Heart left ventricle (tissue), 16 donors: ENCODE measurements at regions not wholly inside any gene's neighbourhood (a gene's known extent, or its start where the extent isn't known, plus 50 kb on each side); places are given as distances from the start of the nearest gene placed in this dataset.
"Not testable (repeated sequence)": the region's sequence is repeated elsewhere in the genome, so short reads cannot be mapped to it uniquely, and the experiment has no call there.

ENCODE experiments used
- ATAC-seq, 4 donors: fragments of 200-7000 bp; cut with Tn5 transposase; one replicate each; pipeline ENCODE4 v1.9.1; 2020 to 2022; ENCODE audit warnings: moderate library complexity in 4 of 4, mild to moderate bottlenecking in 3 of 4, moderate number of reproducible peaks in 1 of 4
- DNase-seq, 5 donors: peaks; one replicate each; pipeline ENCODE4 v3.0.0-alpha.2; 2020
- H3K27ac ChIP-seq, 12 donors: fragments of 200-600 bp; sonication (generic) in 4 of 12; one replicate each; pipeline versions ENCODE4 v1.5.0 to v1.8.0; 2016 to 2022; ENCODE audit warnings: mild to moderate bottlenecking in 2 of 12
- H3K27me3 ChIP-seq, 9 donors: fragments of 200-600 bp; sonication (generic) in 2 of 9; one replicate each; pipeline versions ENCODE4 v1.5.1 to v1.8.0; 2016 to 2022; ENCODE audit warnings: mild to moderate bottlenecking in 3 of 9
- H3K36me3 ChIP-seq, 9 donors: fragments of 200-600 bp; sonication (generic) in 2 of 9; one replicate each; pipeline versions ENCODE4 v1.5.0 to v1.8.0; 2018 to 2022; ENCODE audit warnings: mild to moderate bottlenecking in 2 of 9
- H3K4me1 ChIP-seq, 12 donors: fragments of 200-600 bp; sonication (generic) in 4 of 12; one replicate each; pipeline versions ENCODE4 v1.5.0 to v1.8.0; 2016 to 2022; ENCODE audit warnings: mild to moderate bottlenecking in 3 of 12
- H3K4me3 ChIP-seq, 12 donors: fragments of 200-600 bp; sonication (generic) in 4 of 12; one replicate each; pipeline versions ENCODE4 v1.5.0 to v1.8.0; 2017 to 2022; ENCODE audit warnings: mild to moderate bottlenecking in 9 of 12, moderate library complexity in 4 of 12
- H3K9me3 ChIP-seq, 12 donors: fragments of 200-600 bp; sonication (generic) in 4 of 12; one replicate each; pipeline versions ENCODE4 v1.5.0 to v1.8.0; 2016 to 2022; ENCODE audit warnings: mild to moderate bottlenecking in 1 of 12
- POLR2A ChIP-seq, 2 donors: fragments of 450-650 bp; IDR thresholded peaks; one replicate each; pipeline ENCODE4 v1.6.1; 2017; ENCODE audit warnings: antibody characterized with exemption in 2 of 2, mild to moderate bottlenecking in 2 of 2, moderate library complexity in 2 of 2
- WGBS, 4 donors: extraction: QIAGEN DNeasy Blood & Tissue Kit in 2 of 4; methylation state at CpG; one replicate each; pipeline versions ENCODE4 v1.1.5 to v1.1.7; 2013 to 2018; 5-methylcytosine and 5-hydroxymethylcytosine counted together
- intact Hi-C, 10 donors: fragments of 100-400 bp; cut with DNase I; formaldehyde crosslinking; loops; one replicate each; pipeline versions ENCODE4 v1.11.1 to v1.14.2; 2022
- TF ChIP-seq, protein P1 (sequence below), 12 donors: fragments of 200-600 bp; sonication (generic) in 4 of 12; IDR thresholded peaks; one replicate each; pipeline versions ENCODE4 v1.5.0 to v1.8.0; 2018 to 2022; ENCODE audit warnings: antibody characterized with exemption in 12 of 12, mild to moderate bottlenecking in 5 of 12
- donor health status: ischemic (EF 13 %, LVEDD 7.1; RV severe dilation, severe dysfunction).
- donor health status: healthy with polysubstance abuse.
- donor health status: DM: no; HTN: yes; CAD: no.
- donor health status: DM: no; HTN: no; CAD: no.
- donor health status: ischemic (EF 25% LVEDD 6.9; RV normal size, moderate dysfunction).
- donor health status: ischemic (EF 25% LVEDD 5.7; RV mildly dilated, moderate dysfunction).
- donor health status: healthy.
- donor health status: DM: yes; HTN: yes; CAD: no.
- donor health status: ischemic (EF 35%, LVEDD 5.7; RV mildly dilated, moderate dysfunction).
- donor health status: nonischemic (EF 11% LVEDD 7.7; RV severe dilation, severe dysfunction).
- donor health status: DM: yes; HTN: yes; CAD: no.
- donor health status: PGD.
- donor health status: ischemic (EF 29% LVEDD 5.4; RV normal size, mild dysfunction).
- donor health status: nonischemic (EF 23%, LVEDD 6.1; RV moderate dilation, normal function).

DNA sequence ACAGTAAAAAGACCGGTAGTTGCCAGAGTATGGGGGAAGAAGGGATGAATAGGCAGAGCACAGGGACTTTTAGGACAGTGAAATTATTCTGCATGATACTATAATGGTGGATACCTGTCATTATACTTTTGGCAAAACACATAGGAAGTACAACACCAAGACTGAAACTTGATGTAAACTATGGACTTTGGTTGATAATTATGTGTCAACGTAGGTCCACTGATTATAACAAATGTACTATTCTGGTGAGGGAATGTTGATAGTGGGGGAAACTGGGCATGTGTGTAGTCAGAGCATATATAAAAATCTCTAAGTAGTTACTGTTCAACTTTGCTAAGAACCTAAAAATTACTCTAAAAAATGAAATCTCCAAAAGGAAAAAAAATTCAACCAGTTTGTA is 629.7 kb downstream of the CCDC85A start:
- Histone ChIP-seq H3K9me3 (no peaks in the 10 kb centered on the region), H3K27ac (no peak overlapping the region), H3K27me3 (no peaks in the 10 kb centered on the region), H3K4me1 (no peaks in the 10 kb centered on the region), H3K4me3 (no peak overlapping the region), H3K36me3 (no peaks in the 10 kb centered on the region)
- DNase-seq (no peak), ATAC-seq (no peak)
- intact Hi-C loops = no loop called here
- no peak for TF ChIP-seq POLR2A (IDR thresholded peaks at IDR 0.05)
- TF ChIP-seq, protein P1, sequence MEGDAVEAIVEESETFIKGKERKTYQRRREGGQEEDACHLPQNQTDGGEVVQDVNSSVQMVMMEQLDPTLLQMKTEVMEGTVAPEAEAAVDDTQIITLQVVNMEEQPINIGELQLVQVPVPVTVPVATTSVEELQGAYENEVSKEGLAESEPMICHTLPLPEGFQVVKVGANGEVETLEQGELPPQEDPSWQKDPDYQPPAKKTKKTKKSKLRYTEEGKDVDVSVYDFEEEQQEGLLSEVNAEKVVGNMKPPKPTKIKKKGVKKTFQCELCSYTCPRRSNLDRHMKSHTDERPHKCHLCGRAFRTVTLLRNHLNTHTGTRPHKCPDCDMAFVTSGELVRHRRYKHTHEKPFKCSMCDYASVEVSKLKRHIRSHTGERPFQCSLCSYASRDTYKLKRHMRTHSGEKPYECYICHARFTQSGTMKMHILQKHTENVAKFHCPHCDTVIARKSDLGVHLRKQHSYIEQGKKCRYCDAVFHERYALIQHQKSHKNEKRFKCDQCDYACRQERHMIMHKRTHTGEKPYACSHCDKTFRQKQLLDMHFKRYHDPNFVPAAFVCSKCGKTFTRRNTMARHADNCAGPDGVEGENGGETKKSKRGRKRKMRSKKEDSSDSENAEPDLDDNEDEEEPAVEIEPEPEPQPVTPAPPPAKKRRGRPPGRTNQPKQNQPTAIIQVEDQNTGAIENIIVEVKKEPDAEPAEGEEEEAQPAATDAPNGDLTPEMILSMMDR (IDR thresholded peaks at IDR 0.05) = no peak
- WGBS, 4 donors = 78 to 87% (median 82%) methylated on average over 2 of the region's 2 CpGs

DNA sequence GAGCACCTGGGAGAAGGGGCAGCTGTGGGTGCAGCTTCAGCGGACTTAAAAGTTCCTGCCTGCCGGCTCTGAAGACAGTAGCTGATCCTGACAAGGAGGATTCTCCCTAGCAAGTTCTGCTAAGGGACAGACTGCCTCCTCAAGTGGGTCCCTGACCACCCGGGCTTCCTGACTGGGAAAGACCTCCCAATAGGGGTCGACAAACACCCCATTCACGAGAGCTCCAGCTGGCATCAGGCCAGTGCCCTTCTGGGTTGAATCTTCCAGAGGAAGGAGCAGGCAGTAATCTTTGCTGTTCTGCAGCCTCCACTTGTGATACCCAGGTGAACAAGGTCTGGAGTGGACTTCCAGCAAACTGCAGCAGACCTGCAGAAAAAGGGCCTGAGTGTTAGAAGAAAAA is 632.9 kb downstream of the CCDC85A start:
- intact Hi-C loops = no loop called here
- DNase-seq = no peak

DNA sequence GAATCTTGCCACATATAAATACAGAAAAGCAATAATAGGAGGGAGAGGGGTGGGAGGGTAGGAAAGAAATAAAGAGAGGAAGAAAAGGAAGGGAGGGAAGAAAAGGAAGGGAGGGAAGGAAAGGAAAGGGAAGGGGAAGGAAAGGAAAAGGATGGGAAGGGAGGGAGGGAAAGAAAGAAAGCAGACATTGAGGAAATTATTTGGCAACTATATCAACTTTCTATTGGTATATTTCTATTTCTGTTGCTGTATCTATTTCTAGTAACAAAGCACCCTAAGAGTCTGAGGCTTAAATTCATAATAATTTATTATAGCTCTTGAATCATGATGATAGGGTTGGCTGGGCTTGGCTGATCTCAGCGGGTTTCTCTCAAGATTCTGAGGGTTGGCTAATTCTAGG is 648.0 kb downstream of the CCDC85A start:
- TF ChIP-seq, protein P1 (IDR thresholded peaks at IDR 0.05) = no peak
- TF ChIP-seq POLR2A (IDR thresholded peaks at IDR 0.05) = no peak
- WGBS, 4 donors = 74 to 89% (median 85%) methylated on average over 1 of the region's 1 CpG

More for the DNA sequence above, 632.9 kb downstream of the CCDC85A start:
- H3K4me3 ChIP-seq = no peak overlapping the region
- H3K27ac ChIP-seq = no peak overlapping the region
- WGBS, 4 donors = 66 to 83% (median 74%) methylated on average over 4 to 5 of the region's 5 CpGs
- no peaks in the 10 kb centered on the region for H3K27me3 ChIP-seq
- no peak for TF ChIP-seq POLR2A (IDR thresholded peaks at IDR 0.05)
- TF ChIP-seq, protein P1 (IDR thresholded peaks at IDR 0.05) = no peak
- H3K9me3 ChIP-seq = peaks cover 0 to 11% (median 0%) of the 10 kb centered on the region in 12 donors
- no peaks in the 10 kb centered on the region for H3K36me3 ChIP-seq
- ATAC-seq = no peak
- no peaks in the 10 kb centered on the region for H3K4me1 ChIP-seq

DNA sequence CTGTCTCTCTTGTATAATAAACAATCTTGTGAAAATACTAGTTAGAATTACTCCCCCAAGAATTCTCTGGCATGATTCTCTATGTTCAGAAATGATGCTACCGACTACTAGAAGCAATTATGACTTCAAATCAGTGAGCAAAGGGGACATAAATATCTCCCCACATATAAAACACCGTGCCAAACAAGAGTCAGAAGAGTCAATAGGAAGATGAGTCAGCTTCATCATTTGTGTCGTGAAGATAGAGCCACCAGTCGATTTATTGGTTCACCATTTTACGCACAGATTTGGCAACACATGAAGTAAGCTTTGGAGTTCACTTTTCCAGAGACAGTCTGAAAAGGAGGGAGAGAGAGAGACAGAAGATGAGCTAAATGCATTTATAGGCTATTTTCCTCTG is 650.9 kb downstream of the CCDC85A start:
- Histone ChIP-seq H3K9me3 (peaks cover 0 to 11% (median 0%) of the 10 kb centered on the region in 12 donors), H3K36me3 (no peaks in the 10 kb centered on the region), H3K4me1 (no peaks in the 10 kb centered on the region), H3K27me3 (no peaks in the 10 kb centered on the region), H3K27ac (no peak overlapping the region), H3K4me3 (no peak overlapping the region)
- no peak for TF ChIP-seq POLR2A (IDR thresholded peaks at IDR 0.05)
- TF ChIP-seq, protein P1 (IDR thresholded peaks at IDR 0.05) = no peak
- intact Hi-C loops = no loop called here
- no peak for DNase-seq
- no peak for ATAC-seq
- WGBS, 4 donors = 73 to 84% (median 78%) methylated on average over 5 of the region's 5 CpGs

More for the DNA sequence above, 648.0 kb downstream of the CCDC85A start:
- ATAC-seq (no peak), DNase-seq (no peak)
- H3K4me3 ChIP-seq = no peak overlapping the region
- no peaks in the 10 kb centered on the region for H3K27me3 ChIP-seq
- H3K9me3 ChIP-seq = peaks cover 0 to 4% (median 0%) of the 10 kb centered on the region in 12 donors
- intact Hi-C loops = no loop called here
- no peaks in the 10 kb centered on the region for H3K4me1 ChIP-seq
- H3K36me3 ChIP-seq = no peaks in the 10 kb centered on the region
- no peak overlapping the region for H3K27ac ChIP-seq

DNA sequence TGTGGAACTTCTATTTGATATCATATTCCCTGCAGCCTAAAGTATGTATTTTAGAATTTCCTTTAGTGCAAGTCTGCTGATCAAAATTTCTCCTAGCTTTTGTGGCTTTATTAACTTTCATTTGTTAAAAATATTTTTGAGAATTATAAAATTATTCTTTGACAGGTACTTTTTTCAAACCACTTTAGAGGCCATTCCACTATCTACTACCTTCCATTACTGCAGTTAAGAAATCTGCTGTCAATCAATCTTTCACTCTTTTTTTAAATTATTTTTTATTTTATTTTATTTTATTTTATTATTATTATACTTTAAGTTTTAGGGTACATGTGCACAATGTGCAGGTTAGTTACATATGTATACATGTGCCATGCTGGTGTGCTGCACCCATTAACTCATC is 656.2 kb downstream of the CCDC85A start:
- intact Hi-C loops, DNase-seq: not testable (repeated sequence)

More for the DNA sequence above, 656.2 kb downstream of the CCDC85A start:
- not testable (repeated sequence) for H3K4me3 ChIP-seq, H3K27ac ChIP-seq, H3K4me1 ChIP-seq, ATAC-seq, H3K27me3 ChIP-seq, H3K36me3 ChIP-seq
- H3K9me3 ChIP-seq = peaks cover 0 to 23% (median 0%) of the 10 kb centered on the region in 12 donors
